Immature natural killer cell (primary cell): ENCODE measurements at regions not wholly inside any gene's neighbourhood (a gene's known extent, or its start where the extent isn't known, plus 50 kb on each side); places are given as distances from the start of the nearest gene placed in this dataset.

Source experiments
- DNase-seq, 3 donors: peaks; one replicate each; pipeline ENCODE4 v3.0.0; 2022; ENCODE audit warnings: mixed read lengths in 1 of 3
- H3K27ac Mint-ChIP-seq, 6 donors: one replicate each; pipeline ENCODE4 v1.8.0; 2020; ENCODE audit warnings: mixed read lengths in 6 of 6, mild to moderate bottlenecking in 5 of 6, inconsistent platforms in 4 of 6, moderate library complexity in 3 of 6
- H3K27me3 Mint-ChIP-seq, 3 donors: one replicate each; pipeline ENCODE4 v1.8.0; 2020 to 2021; ENCODE audit warnings: low read depth in 3 of 3, mild to moderate bottlenecking in 3 of 3, mixed read lengths in 3 of 3, moderate library complexity in 3 of 3, inconsistent platforms in 1 of 3
- H3K36me3 Mint-ChIP-seq, 3 donors: one replicate each; pipeline ENCODE4 v1.8.0; 2020; ENCODE audit warnings: mixed read lengths in 3 of 3, inconsistent platforms in 2 of 3, mild to moderate bottlenecking in 2 of 3
- H3K4me1 Mint-ChIP-seq, 2 donors: one replicate each; pipeline ENCODE4 v1.8.0; 2020; ENCODE audit warnings: inconsistent platforms in 2 of 2, mild to moderate bottlenecking in 2 of 2, mixed read lengths in 2 of 2, moderate library complexity in 1 of 2
- H3K4me3 Mint-ChIP-seq, 5 donors: one replicate each; pipeline ENCODE4 v1.8.0; 2020; ENCODE audit warnings: mild to moderate bottlenecking in 5 of 5, mixed read lengths in 5 of 5, inconsistent platforms in 3 of 5, moderate library complexity in 3 of 5
- H3K9me3 Mint-ChIP-seq, 6 donors: one replicate each; pipeline ENCODE4 v1.8.0; 2020; ENCODE audit warnings: mild to moderate bottlenecking in 6 of 6, mixed read lengths in 6 of 6, inconsistent platforms in 4 of 6, moderate library complexity in 3 of 6

GRCh38 chr14:42140001-42140400 is 533.3 kb downstream of the LRFN5 start:
- Mint-ChIP-seq H3K9me3 (peaks cover 8 to 35% (median 15%) of the 10 kb centered on the region in 6 donors), H3K4me1 (no peaks in the 10 kb centered on the region), H3K27ac (no peak overlapping the region), H3K4me3 (no peak overlapping the region), H3K36me3 (no peaks in the 10 kb centered on the region), H3K27me3 (no peaks in the 10 kb centered on the region)
- no peak for DNase-seq

- no peak overlapping the region for H3K27ac Mint-ChIP-seq
- H3K4me3 Mint-ChIP-seq, result no peak overlapping the region
- H3K4me1 Mint-ChIP-seq, result no peaks in the 10 kb centered on the region
- no peaks in the 10 kb centered on the region for H3K27me3 Mint-ChIP-seq
- DNase-seq, result no peak
- H3K36me3 Mint-ChIP-seq, result no peaks in the 10 kb centered on the region
- H3K9me3 Mint-ChIP-seq, result peaks cover 8 to 46% (median 14%) of the 10 kb centered on the region in 6 donors
Measured at GRCh38 chr14:42138406-42138805, 531.7 kb downstream of the LRFN5 start.

- H3K4me1 Mint-ChIP-seq, result no peaks in the 10 kb centered on the region
- no peak for DNase-seq
- peaks cover 0 to 50% (median 17%) of the 10 kb centered on the region in 6 donors for H3K9me3 Mint-ChIP-seq
- no peak overlapping the region for H3K4me3 Mint-ChIP-seq
- H3K27me3 Mint-ChIP-seq, result peaks cover 0 to 9% (median 0%) of the 10 kb centered on the region in 3 donors
- no peak overlapping the region for H3K27ac Mint-ChIP-seq
- H3K36me3 Mint-ChIP-seq, result no peaks in the 10 kb centered on the region
Measured at GRCh38 chr14:42130815-42131214, 524.1 kb downstream of the LRFN5 start.

GRCh38 chr14:42123526-42123925 is 516.9 kb downstream of the LRFN5 start:
- Mint-ChIP-seq H3K27ac (no peak overlapping the region), H3K36me3 (no peaks in the 10 kb centered on the region), H3K4me3 (no peak overlapping the region), H3K4me1 (no peaks in the 10 kb centered on the region), H3K27me3 (peaks cover 0 to 7% (median 0%) of the 10 kb centered on the region in 3 donors), H3K9me3 (peaks cover 4 to 50% (median 25%) of the 10 kb centered on the region in 6 donors)
- no peak for DNase-seq

GRCh38 chr14:42113358-42114069 is 506.8 kb downstream of the LRFN5 start:
- Mint-ChIP-seq H3K4me1 (no peaks in the 10 kb centered on the region), H3K36me3 (peaks cover 0 to 4% (median 2%) of the 10 kb centered on the region in 3 donors), H3K27ac (no peak overlapping the region), H3K9me3 (peaks cover 22 to 56% (median 42%) of the 10 kb centered on the region in 6 donors), H3K27me3 (no peaks in the 10 kb centered on the region), H3K4me3 (no peak overlapping the region)
- no peak for DNase-seq

- Mint-ChIP-seq H3K27ac (no peak overlapping the region), H3K9me3 (peaks cover 28 to 62% (median 39%) of the 10 kb centered on the region in 6 donors), H3K27me3 (no peaks in the 10 kb centered on the region), H3K4me3 (no peak overlapping the region), H3K36me3 (peaks cover 0 to 4% (median 2%) of the 10 kb centered on the region in 3 donors), H3K4me1 (no peaks in the 10 kb centered on the region)
- no peak for DNase-seq
Measured at GRCh38 chr14:42112108-42112507, 505.4 kb downstream of the LRFN5 start.

- Mint-ChIP-seq H3K4me3 (no peak overlapping the region), H3K27ac (no peak overlapping the region), H3K36me3 (peaks cover 0 to 4% (median 2%) of the 10 kb centered on the region in 3 donors), H3K27me3 (no peaks in the 10 kb centered on the region), H3K4me1 (no peaks in the 10 kb centered on the region), H3K9me3 (peaks cover 30 to 59% (median 40%) of the 10 kb centered on the region in 6 donors)
- no peak for DNase-seq
Measured at GRCh38 chr14:42111355-42111754, 504.7 kb downstream of the LRFN5 start.

GRCh38 chr14:42110167-42110566 is 503.5 kb downstream of the LRFN5 start:
- H3K4me3 Mint-ChIP-seq, result no peak overlapping the region
- H3K27ac Mint-ChIP-seq, result no peak overlapping the region
- DNase-seq, result no peak
- H3K4me1 Mint-ChIP-seq, result no peaks in the 10 kb centered on the region
- peaks cover 0 to 4% (median 2%) of the 10 kb centered on the region in 3 donors for H3K36me3 Mint-ChIP-seq
- peaks cover 30 to 57% (median 39%) of the 10 kb centered on the region in 6 donors for H3K9me3 Mint-ChIP-seq
- H3K27me3 Mint-ChIP-seq, result no peaks in the 10 kb centered on the region

- H3K36me3 Mint-ChIP-seq, result no peaks in the 10 kb centered on the region
- no peak overlapping the region for H3K27ac Mint-ChIP-seq
- no peak for DNase-seq
- peaks cover 0 to 1% (median 0%) of the 10 kb centered on the region in 3 donors for H3K27me3 Mint-ChIP-seq
- no peaks in the 10 kb centered on the region for H3K4me1 Mint-ChIP-seq
- H3K9me3 Mint-ChIP-seq, result peaks cover 4 to 52% (median 20%) of the 10 kb centered on the region in 6 donors
- H3K4me3 Mint-ChIP-seq, result no peak overlapping the region
Measured at GRCh38 chr14:42095155-42095554, 488.5 kb downstream of the LRFN5 start.

GRCh38 chr14:42090122-42090521 is 483.4 kb downstream of the LRFN5 start:
- Mint-ChIP-seq H3K27ac (no peak overlapping the region), H3K27me3 (peaks cover 0 to 2% (median 0%) of the 10 kb centered on the region in 3 donors), H3K9me3 (peaks cover 6 to 53% (median 31%) of the 10 kb centered on the region in 6 donors), H3K4me3 (no peak overlapping the region), H3K4me1 (no peaks in the 10 kb centered on the region), H3K36me3 (peaks cover 0 to 4% (median 0%) of the 10 kb centered on the region in 3 donors)
- no peak for DNase-seq

GRCh38 chr14:42079911-42080310 is 473.2 kb downstream of the LRFN5 start:
- peaks cover 10 to 37% (median 20%) of the 10 kb centered on the region in 6 donors for H3K9me3 Mint-ChIP-seq
- no peak overlapping the region for H3K4me3 Mint-ChIP-seq
- no peak for DNase-seq
- H3K4me1 Mint-ChIP-seq, result no peaks in the 10 kb centered on the region
- no peaks in the 10 kb centered on the region for H3K36me3 Mint-ChIP-seq
- H3K27ac Mint-ChIP-seq, result no peak overlapping the region
- H3K27me3 Mint-ChIP-seq, result peaks cover 0 to 2% (median 0%) of the 10 kb centered on the region in 3 donors

GRCh38 chr14:42078345-42078744 is 471.7 kb downstream of the LRFN5 start:
- Mint-ChIP-seq H3K36me3 (no peaks in the 10 kb centered on the region), H3K4me1 (no peaks in the 10 kb centered on the region), H3K27me3 (peaks cover 0 to 2% (median 0%) of the 10 kb centered on the region in 3 donors), H3K27ac (no peak overlapping the region), H3K4me3 (no peak overlapping the region), H3K9me3 (peaks cover 10 to 30% (median 13%) of the 10 kb centered on the region in 6 donors)
- no peak for DNase-seq

- H3K27me3 Mint-ChIP-seq, result peaks cover 0 to 5% (median 2%) of the 10 kb centered on the region in 3 donors
- no peak overlapping the region for H3K4me3 Mint-ChIP-seq
- peaks cover 6 to 32% (median 26%) of the 10 kb centered on the region in 6 donors for H3K9me3 Mint-ChIP-seq
- H3K27ac Mint-ChIP-seq, result no peak overlapping the region
- no peaks in the 10 kb centered on the region for H3K36me3 Mint-ChIP-seq
- H3K4me1 Mint-ChIP-seq, result no peaks in the 10 kb centered on the region
- no peak for DNase-seq
Measured at GRCh38 chr14:42070031-42070430, 463.4 kb downstream of the LRFN5 start.

- H3K4me1 Mint-ChIP-seq, result no peaks in the 10 kb centered on the region
Measured at GRCh38 chr14:42057111-42057510, 450.4 kb downstream of the LRFN5 start.

More at GRCh38 chr14:42057111-42057510, 450.4 kb downstream of the LRFN5 start:
- Mint-ChIP-seq H3K27me3 (peaks cover 0 to 3% (median 0%) of the 10 kb centered on the region in 3 donors), H3K9me3 (peaks cover 0 to 37% (median 17%) of the 10 kb centered on the region in 6 donors), H3K27ac (no peak overlapping the region), H3K36me3 (no peaks in the 10 kb centered on the region), H3K4me3 (no peak overlapping the region)
- DNase-seq, result no peak
